Endothelial cell (in vitro differentiated cells): ENCODE measurements at regions not wholly inside any gene's neighbourhood (a gene's known extent, or its start where the extent isn't known, plus 50 kb on each side); places are given as distances from the start of the nearest gene placed in this dataset.

Experiments used
- DNase-seq: peaks from one replicate; pipeline ENCODE4 v3.0.0; 2021; ENCODE audit warnings: low spot score
- H3K27ac Mint-ChIP-seq: one replicate; pipeline ENCODE4 v1.8.0; 2021; ENCODE audit warnings: mixed read lengths, inconsistent platforms; ENCODE audit not compliant: unreplicated experiment
- H3K27me3 Mint-ChIP-seq: one replicate; pipeline ENCODE4 v1.8.0; 2021; ENCODE audit warnings: mild to moderate bottlenecking, moderate library complexity, mixed read lengths, inconsistent platforms; ENCODE audit not compliant: unreplicated experiment
- H3K36me3 Mint-ChIP-seq: one replicate; pipeline ENCODE4 v1.8.0; 2021; ENCODE audit warnings: mild to moderate bottlenecking, low read depth, mixed read lengths, inconsistent platforms; ENCODE audit not compliant: unreplicated experiment
- H3K4me1 Mint-ChIP-seq: one replicate; pipeline ENCODE4 v1.8.0; 2021; ENCODE audit warnings: mild to moderate bottlenecking, mixed read lengths, inconsistent platforms; ENCODE audit not compliant: unreplicated experiment
- H3K4me3 Mint-ChIP-seq: one replicate; pipeline ENCODE4 v1.8.0; 2021; ENCODE audit warnings: mild to moderate bottlenecking, mixed read lengths, inconsistent platforms; ENCODE audit not compliant: unreplicated experiment
- H3K9me3 Mint-ChIP-seq: one replicate; pipeline ENCODE4 v1.8.0; 2021; ENCODE audit warnings: mixed read lengths, inconsistent platforms; ENCODE audit not compliant: unreplicated experiment
- TF ChIP-seq, protein P1 (sequence below): fragments of 200-600 bp; sonication (generic); IDR thresholded peaks from one replicate; pipeline ENCODE4 v1.5.0; 2021; ENCODE audit warnings: antibody characterized with exemption; ENCODE audit not compliant: unreplicated experiment

DNA sequence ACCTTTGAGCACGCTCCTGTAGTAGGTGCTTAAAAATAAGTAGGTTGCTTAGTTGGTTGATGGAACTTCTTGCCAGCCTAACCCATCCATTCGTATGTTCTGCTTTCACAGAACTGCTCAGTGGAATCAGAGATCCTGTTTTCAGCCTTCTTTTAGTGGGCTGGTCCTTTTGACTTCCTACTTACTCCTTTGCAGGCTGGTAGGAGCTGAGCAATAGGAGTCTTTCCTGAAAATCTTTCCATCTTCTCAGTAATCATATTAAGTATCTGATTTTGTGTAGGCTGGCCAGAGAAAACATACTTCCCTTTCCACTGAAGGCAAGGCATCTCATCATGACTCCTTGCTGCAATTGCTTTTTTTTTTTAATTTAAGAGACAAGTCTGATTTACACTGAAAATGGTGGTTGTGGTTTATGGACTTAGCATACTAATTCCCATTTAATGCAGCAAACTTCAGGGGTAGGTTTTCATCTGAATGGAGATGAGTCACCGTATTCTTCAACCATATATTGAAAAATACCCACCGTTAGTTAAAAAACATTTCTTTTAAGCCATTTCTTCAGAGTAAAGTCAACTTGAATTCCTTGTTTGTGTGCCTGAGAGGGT, 208.0 kb downstream of the ZNF365 start:
- Mint-ChIP-seq H3K9me3 (no peaks in the 10 kb centered on the region), H3K36me3 (no peaks in the 10 kb centered on the region), H3K4me3 (no peak overlapping the region), H3K4me1 (no peaks in the 10 kb centered on the region), H3K27ac (no peak overlapping the region), H3K27me3 (no peaks in the 10 kb centered on the region)
- TF ChIP-seq, protein P1, sequence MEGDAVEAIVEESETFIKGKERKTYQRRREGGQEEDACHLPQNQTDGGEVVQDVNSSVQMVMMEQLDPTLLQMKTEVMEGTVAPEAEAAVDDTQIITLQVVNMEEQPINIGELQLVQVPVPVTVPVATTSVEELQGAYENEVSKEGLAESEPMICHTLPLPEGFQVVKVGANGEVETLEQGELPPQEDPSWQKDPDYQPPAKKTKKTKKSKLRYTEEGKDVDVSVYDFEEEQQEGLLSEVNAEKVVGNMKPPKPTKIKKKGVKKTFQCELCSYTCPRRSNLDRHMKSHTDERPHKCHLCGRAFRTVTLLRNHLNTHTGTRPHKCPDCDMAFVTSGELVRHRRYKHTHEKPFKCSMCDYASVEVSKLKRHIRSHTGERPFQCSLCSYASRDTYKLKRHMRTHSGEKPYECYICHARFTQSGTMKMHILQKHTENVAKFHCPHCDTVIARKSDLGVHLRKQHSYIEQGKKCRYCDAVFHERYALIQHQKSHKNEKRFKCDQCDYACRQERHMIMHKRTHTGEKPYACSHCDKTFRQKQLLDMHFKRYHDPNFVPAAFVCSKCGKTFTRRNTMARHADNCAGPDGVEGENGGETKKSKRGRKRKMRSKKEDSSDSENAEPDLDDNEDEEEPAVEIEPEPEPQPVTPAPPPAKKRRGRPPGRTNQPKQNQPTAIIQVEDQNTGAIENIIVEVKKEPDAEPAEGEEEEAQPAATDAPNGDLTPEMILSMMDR = no peak
- no peak for DNase-seq

DNA sequence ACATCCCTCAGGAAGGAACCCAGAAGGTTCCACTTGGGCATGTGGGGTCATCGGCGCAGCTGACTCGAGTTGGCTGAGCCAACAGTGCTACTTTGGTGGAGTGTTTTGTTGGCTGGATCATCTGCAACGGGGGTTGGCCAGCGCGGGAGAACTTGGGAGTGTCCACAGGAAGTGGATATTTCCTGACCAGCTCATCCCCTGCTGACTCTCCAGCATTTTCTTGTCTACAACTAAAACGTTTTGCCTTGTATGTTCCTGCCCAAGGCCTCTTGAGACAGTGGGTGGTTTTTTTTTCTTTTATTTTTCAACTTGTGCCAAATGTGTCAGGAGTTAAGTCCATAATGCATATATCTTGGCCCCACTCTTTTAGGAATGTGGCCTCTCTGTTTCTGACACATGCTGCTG, 208.6 kb downstream of the ZNF365 start:
- DNase-seq = no peak
- no peak overlapping the region for H3K4me3 Mint-ChIP-seq
- no peaks in the 10 kb centered on the region for H3K4me1 Mint-ChIP-seq
- no peak overlapping the region for H3K27ac Mint-ChIP-seq
- no peaks in the 10 kb centered on the region for H3K36me3 Mint-ChIP-seq
- H3K27me3 Mint-ChIP-seq = no peaks in the 10 kb centered on the region
- TF ChIP-seq, protein P1 = no peak
- H3K9me3 Mint-ChIP-seq = no peaks in the 10 kb centered on the region

DNA sequence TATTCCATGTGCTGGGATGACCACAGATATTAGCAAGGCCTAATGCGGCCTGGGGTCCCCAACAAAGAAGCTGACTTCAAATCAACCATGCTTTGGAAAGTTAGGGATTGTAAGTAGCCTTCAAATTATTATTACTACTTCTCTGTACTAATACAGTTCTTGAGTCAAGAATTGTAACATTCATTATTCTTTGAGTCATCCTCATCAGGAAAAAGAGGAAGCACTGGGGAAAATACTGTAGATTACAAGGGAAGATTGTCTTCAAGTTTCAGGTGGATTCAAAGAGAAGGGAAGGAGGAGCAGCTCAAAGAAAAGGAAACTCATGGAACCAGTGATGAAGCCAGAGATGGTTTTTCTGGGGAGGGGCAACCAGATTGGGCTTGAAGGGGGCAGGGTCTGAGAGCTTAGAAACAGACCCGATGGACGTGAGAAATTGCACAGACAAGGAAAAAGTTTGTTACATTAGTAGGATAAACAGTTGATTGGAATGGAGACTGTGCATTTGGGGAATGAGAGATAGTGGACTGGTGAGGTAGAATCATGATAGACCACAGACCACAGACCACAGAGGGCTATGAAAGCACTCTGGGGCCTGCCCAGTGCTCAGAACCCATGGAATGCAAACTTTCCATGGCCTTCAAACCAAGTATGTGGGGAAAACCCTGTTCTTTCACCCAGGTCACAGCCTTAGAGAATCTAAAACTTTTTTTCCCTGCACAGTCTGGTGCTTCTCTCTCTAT, 209.9 kb downstream of the ZNF365 start:
- Mint-ChIP-seq H3K27me3 (no peaks in the 10 kb centered on the region), H3K4me1 (no peaks in the 10 kb centered on the region), H3K36me3 (no peaks in the 10 kb centered on the region), H3K27ac (no peak overlapping the region), H3K4me3 (no peak overlapping the region), H3K9me3 (no peaks in the 10 kb centered on the region)
- TF ChIP-seq, protein P1 = no peak
- DNase-seq = no peak

DNA sequence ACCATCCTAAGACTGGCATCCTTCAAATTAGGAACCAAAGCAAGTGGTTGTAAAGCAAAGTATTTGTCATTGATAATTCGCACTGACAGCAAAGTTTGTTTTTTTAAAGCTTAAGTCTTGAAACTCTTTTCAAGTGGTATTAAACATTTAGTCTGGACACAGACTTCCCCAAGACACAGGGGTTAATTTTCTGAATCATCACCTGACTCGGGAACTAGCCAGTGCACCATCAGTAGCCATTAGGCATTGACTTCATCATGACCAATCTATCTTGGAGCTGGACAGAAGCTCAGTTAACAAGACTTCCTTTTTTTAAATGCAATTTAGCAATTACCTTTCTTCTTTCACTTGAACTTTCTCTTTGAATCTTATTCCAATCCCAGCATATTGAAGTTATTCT, 210.6 kb downstream of the ZNF365 start:
- H3K27me3 Mint-ChIP-seq = no peaks in the 10 kb centered on the region
- H3K36me3 Mint-ChIP-seq = no peaks in the 10 kb centered on the region
- no peak for DNase-seq
- no peaks in the 10 kb centered on the region for H3K9me3 Mint-ChIP-seq
- H3K27ac Mint-ChIP-seq = no peak overlapping the region
- TF ChIP-seq, protein P1 = no peak
- H3K4me1 Mint-ChIP-seq = no peaks in the 10 kb centered on the region
- no peak overlapping the region for H3K4me3 Mint-ChIP-seq

DNA sequence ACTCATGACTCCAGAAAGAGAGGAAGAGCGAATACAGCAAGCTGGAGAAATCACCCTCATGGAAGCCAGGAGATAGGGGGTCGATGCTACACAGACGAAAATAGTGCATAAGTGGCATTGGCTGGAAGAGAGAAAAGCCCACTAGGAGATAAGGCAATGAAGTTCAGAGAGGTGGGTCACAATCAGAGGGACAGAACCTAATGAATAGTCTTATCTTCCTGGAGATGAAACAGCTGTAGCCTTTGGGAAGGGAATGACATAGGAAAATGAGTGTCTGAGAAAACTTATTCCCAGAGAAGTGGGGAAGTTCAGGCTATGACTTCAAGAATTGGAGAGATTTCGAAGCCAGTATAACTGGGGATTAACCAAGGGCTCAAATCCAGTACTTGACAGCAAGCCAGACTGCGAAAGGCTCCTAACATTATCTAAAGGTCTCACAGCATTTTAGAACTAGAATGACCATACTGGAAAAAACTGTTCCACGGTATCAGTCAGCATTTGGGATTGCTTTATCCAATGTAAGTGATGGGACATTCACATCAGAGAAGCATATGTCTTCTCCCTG, 211.1 kb downstream of the ZNF365 start:
- H3K4me3 Mint-ChIP-seq = no peak overlapping the region
- H3K9me3 Mint-ChIP-seq = no peaks in the 10 kb centered on the region
- DNase-seq = no peak
- H3K27me3 Mint-ChIP-seq = no peaks in the 10 kb centered on the region
- no peaks in the 10 kb centered on the region for H3K36me3 Mint-ChIP-seq
- H3K4me1 Mint-ChIP-seq = no peaks in the 10 kb centered on the region
- TF ChIP-seq, protein P1 = no peak
- no peak overlapping the region for H3K27ac Mint-ChIP-seq
